CD4-positive, CD25-positive, alpha-beta regulatory T cell (primary cell): ENCODE measurements at regions not wholly inside any gene's neighbourhood (a gene's known extent, or its start where the extent isn't known, plus 50 kb on each side); places are given as distances from the start of the nearest gene placed in this dataset.

Experiments used
- ATAC-seq, 2 donors: fragments of 150-1000 bp; cut with Tn5 transposase; one replicate each; pipeline ENCODE4 v1.10.0; 2021; ENCODE audit warnings: low read depth in 2 of 2, moderate number of reproducible peaks in 2 of 2, moderate library complexity in 1 of 2
- DNase-seq, 3 donors: peaks; one replicate each; pipeline versions ENCODE4 v3.0.0 to v3.0.0-alpha.2; 2012 to 2022; ENCODE audit warnings: mixed read lengths in 1 of 3
- H3K27ac ChIP-seq: one replicate; pipeline ENCODE4 v1.7.0; 2013; ENCODE audit warnings: mild to moderate bottlenecking, low read length; ENCODE audit not compliant: insufficient read depth, poor library complexity, severe bottlenecking
- H3K27me3 ChIP-seq: one replicate; pipeline ENCODE4 v1.7.0; 2013; ENCODE audit warnings: low read length; ENCODE audit not compliant: control insufficient read depth, insufficient read depth
- H3K36me3 ChIP-seq: one replicate; pipeline ENCODE4 v1.7.0; 2013; ENCODE audit warnings: mild to moderate bottlenecking, low read length, moderate library complexity; ENCODE audit not compliant: control insufficient read depth, insufficient read depth
- H3K4me1 ChIP-seq: 2 replicates; pipeline ENCODE4 v1.7.0; 2013; ENCODE audit warnings: mild to moderate bottlenecking, low read length; ENCODE audit not compliant: insufficient read depth, control insufficient read depth, poor library complexity, severe bottlenecking
- H3K4me3 ChIP-seq: one replicate; pipeline ENCODE4 v1.7.0; 2013; ENCODE audit warnings: low read depth, mild to moderate bottlenecking, low read length, moderate library complexity
- H3K9me3 ChIP-seq, 2 experiments: 1 replicate in 1 of 2; 2 replicates in 1 of 2; pipeline ENCODE4 v1.7.0; 2013; ENCODE audit warnings: low read length in 2 of 2, mild to moderate bottlenecking in 1 of 2, moderate library complexity in 1 of 2; ENCODE audit not compliant: control insufficient read depth in 2 of 2
- H3K27ac Mint-ChIP-seq, 3 donors: one replicate each; pipeline ENCODE4 v1.8.0; 2020 to 2022; ENCODE audit warnings: mild to moderate bottlenecking in 3 of 3, mixed read lengths in 3 of 3, moderate library complexity in 2 of 3
- H3K27me3 Mint-ChIP-seq: one replicate; pipeline ENCODE4 v1.8.0; 2022; ENCODE audit warnings: mild to moderate bottlenecking, mixed read lengths
- H3K36me3 Mint-ChIP-seq: one replicate; pipeline ENCODE4 v1.8.0; 2020; ENCODE audit warnings: mixed read lengths
- H3K4me1 Mint-ChIP-seq, 4 donors: one replicate each; pipeline ENCODE4 v1.8.0; 2020 to 2022; ENCODE audit warnings: mixed read lengths in 4 of 4, mild to moderate bottlenecking in 1 of 4
- H3K4me3 Mint-ChIP-seq, 4 donors: one replicate each; pipeline ENCODE4 v1.8.0; 2020 to 2022; ENCODE audit warnings: mild to moderate bottlenecking in 4 of 4, mixed read lengths in 4 of 4, moderate library complexity in 3 of 4
- H3K9me3 Mint-ChIP-seq, 7 donors: one replicate each; pipeline ENCODE4 v1.8.0; 2020 to 2022; ENCODE audit warnings: mixed read lengths in 7 of 7, mild to moderate bottlenecking in 3 of 7, moderate library complexity in 2 of 7

DNA sequence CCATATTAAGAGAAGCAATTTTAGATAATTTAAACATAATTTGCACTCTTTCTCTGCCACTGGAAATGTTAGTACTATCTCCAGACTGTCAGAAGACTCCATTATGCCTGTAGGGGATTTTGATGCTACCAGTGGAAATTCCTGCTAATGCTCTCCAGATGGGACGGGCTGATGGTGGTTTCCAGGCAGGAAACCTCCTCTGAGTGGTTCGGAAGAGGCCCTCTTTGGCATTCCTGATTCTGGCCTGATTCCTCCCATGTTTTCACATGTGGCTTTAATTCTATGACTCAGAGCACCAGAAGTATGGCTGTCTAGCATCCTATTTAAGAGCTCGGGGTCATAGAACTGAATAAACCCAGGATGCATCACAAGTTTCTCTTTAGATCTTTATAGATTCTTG, 70.9 kb upstream of the ST6GAL2 start:
- H3K27ac ChIP-seq, result no peak overlapping the region
- no peaks in the 10 kb centered on the region for H3K9me3 ChIP-seq
- DNase-seq (no peak), ATAC-seq (no peak)
- H3K4me1 ChIP-seq, result no peaks in the 10 kb centered on the region
- H3K4me1 Mint-ChIP-seq, result no peaks in the 10 kb centered on the region
- peaks cover 0 to 2% (median 0%) of the 10 kb centered on the region in 7 donors for H3K9me3 Mint-ChIP-seq
- no peaks in the 10 kb centered on the region for H3K36me3 ChIP-seq
- no peak overlapping the region for H3K4me3 ChIP-seq
- H3K27me3 Mint-ChIP-seq, result no peaks in the 10 kb centered on the region
- H3K4me3 Mint-ChIP-seq, result no peak overlapping the region
- H3K27ac Mint-ChIP-seq, result no peak overlapping the region
- no peaks in the 10 kb centered on the region for H3K27me3 ChIP-seq
- no peaks in the 10 kb centered on the region for H3K36me3 Mint-ChIP-seq

DNA sequence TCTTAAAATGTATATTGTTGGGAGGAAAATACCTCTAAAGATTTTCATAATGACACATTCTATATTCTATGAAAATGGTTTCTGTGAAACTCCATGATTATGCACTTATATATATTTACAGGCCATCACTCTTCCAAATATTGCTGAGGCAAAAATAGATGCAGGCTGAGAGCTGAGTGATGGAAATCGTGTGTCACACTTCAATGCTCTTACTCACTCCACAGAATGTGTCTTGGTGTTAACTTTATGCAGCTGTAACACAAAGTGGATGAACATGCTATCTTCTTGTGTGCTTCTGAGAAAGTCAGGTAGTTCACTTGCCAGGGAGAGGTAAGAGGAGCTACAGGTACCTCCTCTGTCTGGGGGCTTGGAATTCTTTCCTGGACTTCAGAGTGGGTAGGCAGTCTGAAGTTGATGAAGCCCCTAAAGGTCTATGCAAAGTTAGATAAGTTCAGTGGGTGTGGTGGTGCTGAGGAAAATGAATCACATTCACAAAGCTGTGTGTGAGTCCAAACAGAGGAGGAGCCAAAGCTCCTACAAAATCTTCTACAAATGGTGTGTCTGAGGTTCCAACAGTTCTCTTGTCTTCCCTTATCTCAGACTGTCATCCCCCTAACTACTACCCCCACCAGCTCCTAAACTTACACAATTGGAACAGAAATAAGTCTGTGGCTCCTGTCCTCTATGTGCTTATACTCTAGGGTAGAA, 74.2 kb upstream of the ST6GAL2 start:
- no peak overlapping the region for H3K27ac Mint-ChIP-seq
- no peaks in the 10 kb centered on the region for H3K36me3 ChIP-seq

GRCh38 chr2:106960683-106961161, 74.8 kb upstream of the ST6GAL2 start:
- Histone ChIP-seq H3K27me3 (no peaks in the 10 kb centered on the region), H3K4me1 (no peaks in the 10 kb centered on the region), H3K9me3 (no peaks in the 10 kb centered on the region), H3K4me3 (no peak overlapping the region), H3K36me3 (no peaks in the 10 kb centered on the region), H3K27ac (no peak overlapping the region)
- H3K36me3 Mint-ChIP-seq, result no peaks in the 10 kb centered on the region
- no peaks in the 10 kb centered on the region for H3K4me1 Mint-ChIP-seq
- H3K9me3 Mint-ChIP-seq, result peaks cover 0 to 7% (median 0%) of the 10 kb centered on the region in 7 donors
- ATAC-seq, result no peak
- no peak for DNase-seq
- H3K27me3 Mint-ChIP-seq, result no peaks in the 10 kb centered on the region
- H3K4me3 Mint-ChIP-seq, result no peak overlapping the region
- H3K27ac Mint-ChIP-seq, result no peak overlapping the region

More for the DNA sequence above, 74.2 kb upstream of the ST6GAL2 start:
- H3K36me3 Mint-ChIP-seq, result no peaks in the 10 kb centered on the region
- no peaks in the 10 kb centered on the region for H3K4me1 ChIP-seq
- H3K4me3 ChIP-seq, result no peak overlapping the region
- DNase-seq (no peak), ATAC-seq (no peak)
- H3K4me3 Mint-ChIP-seq, result no peak overlapping the region
- H3K4me1 Mint-ChIP-seq, result no peaks in the 10 kb centered on the region
- H3K9me3 Mint-ChIP-seq, result peaks cover 0 to 7% (median 0%) of the 10 kb centered on the region in 7 donors
- H3K27ac ChIP-seq, result no peak overlapping the region
- no peaks in the 10 kb centered on the region for H3K27me3 Mint-ChIP-seq
- no peaks in the 10 kb centered on the region for H3K9me3 ChIP-seq
- no peaks in the 10 kb centered on the region for H3K27me3 ChIP-seq

- H3K9me3 ChIP-seq, result no peaks in the 10 kb centered on the region
- H3K4me3 Mint-ChIP-seq, result no peak overlapping the region
- no peak for DNase-seq
- H3K4me1 ChIP-seq, result no peaks in the 10 kb centered on the region
- H3K27ac ChIP-seq, result no peak overlapping the region
- no peaks in the 10 kb centered on the region for H3K27me3 ChIP-seq
- ATAC-seq, result no peak
- no peaks in the 10 kb centered on the region for H3K36me3 ChIP-seq
- H3K27ac Mint-ChIP-seq, result no peak overlapping the region
- H3K36me3 Mint-ChIP-seq, result no peaks in the 10 kb centered on the region
- no peaks in the 10 kb centered on the region for H3K4me1 Mint-ChIP-seq
- H3K4me3 ChIP-seq, result no peak overlapping the region
- H3K27me3 Mint-ChIP-seq, result no peaks in the 10 kb centered on the region
- peaks cover 0 to 7% (median 0%) of the 10 kb centered on the region in 7 donors for H3K9me3 Mint-ChIP-seq
Measured at GRCh38 chr2:106961328-106961727, 75.4 kb upstream of the ST6GAL2 start.

GRCh38 chr2:106963156-106963555, 77.2 kb upstream of the ST6GAL2 start:
- Histone ChIP-seq H3K9me3 (no peaks in the 10 kb centered on the region), H3K27me3 (no peaks in the 10 kb centered on the region), H3K36me3 (no peaks in the 10 kb centered on the region), H3K27ac (no peak overlapping the region), H3K4me3 (no peak overlapping the region), H3K4me1 (no peaks in the 10 kb centered on the region)
- DNase-seq (no peak), ATAC-seq (no peak)
- Mint-ChIP-seq H3K4me3 (no peak overlapping the region), H3K4me1 (no peaks in the 10 kb centered on the region), H3K27me3 (no peaks in the 10 kb centered on the region), H3K27ac (no peak overlapping the region), H3K36me3 (no peaks in the 10 kb centered on the region), H3K9me3 (peaks cover 0 to 7% (median 0%) of the 10 kb centered on the region in 7 donors)

DNA sequence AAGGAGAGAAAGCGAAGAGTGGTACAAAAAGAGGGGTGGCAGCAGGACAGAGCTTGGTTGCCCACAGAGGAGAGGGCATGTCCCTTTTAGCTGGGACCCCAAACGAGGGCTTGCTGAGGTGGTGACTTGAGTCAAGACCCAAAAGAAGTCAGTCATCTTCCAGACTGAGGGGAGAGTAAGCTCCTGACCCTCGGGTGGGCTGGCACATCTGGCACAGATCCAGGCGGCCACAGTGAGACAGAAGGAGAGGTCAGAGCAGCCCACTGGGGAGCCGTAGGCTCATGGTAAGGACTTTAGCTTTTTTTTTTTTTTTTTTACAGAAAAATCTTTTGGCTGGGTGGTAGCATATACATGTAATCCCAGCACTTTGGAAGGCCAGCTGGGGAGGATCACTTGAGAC, 77.9 kb upstream of the ST6GAL2 start:
- Histone ChIP-seq H3K36me3 (no peaks in the 10 kb centered on the region), H3K9me3 (no peaks in the 10 kb centered on the region), H3K4me1 (no peaks in the 10 kb centered on the region), H3K27me3 (no peaks in the 10 kb centered on the region), H3K4me3 (no peak overlapping the region), H3K27ac (no peak overlapping the region)
- H3K27ac Mint-ChIP-seq, result no peak overlapping the region
- ATAC-seq (no peak), DNase-seq (no peak)
- no peak overlapping the region for H3K4me3 Mint-ChIP-seq
- no peaks in the 10 kb centered on the region for H3K27me3 Mint-ChIP-seq
- H3K4me1 Mint-ChIP-seq, result no peaks in the 10 kb centered on the region
- peaks cover 0 to 7% (median 1%) of the 10 kb centered on the region in 7 donors for H3K9me3 Mint-ChIP-seq
- no peaks in the 10 kb centered on the region for H3K36me3 Mint-ChIP-seq

- Mint-ChIP-seq H3K9me3 (peaks cover 0 to 7% (median 2%) of the 10 kb centered on the region in 7 donors), H3K27ac (no peak overlapping the region), H3K4me1 (no peaks in the 10 kb centered on the region), H3K36me3 (no peaks in the 10 kb centered on the region), H3K4me3 (no peak overlapping the region), H3K27me3 (no peaks in the 10 kb centered on the region)
- Histone ChIP-seq H3K4me1 (no peaks in the 10 kb centered on the region), H3K9me3 (no peaks in the 10 kb centered on the region), H3K27ac (no peak overlapping the region), H3K36me3 (no peaks in the 10 kb centered on the region), H3K4me3 (no peak overlapping the region), H3K27me3 (no peaks in the 10 kb centered on the region)
- no peak for ATAC-seq
- DNase-seq, result no peak
Measured at GRCh38 chr2:106965611-106966010, 79.6 kb upstream of the ST6GAL2 start.

DNA sequence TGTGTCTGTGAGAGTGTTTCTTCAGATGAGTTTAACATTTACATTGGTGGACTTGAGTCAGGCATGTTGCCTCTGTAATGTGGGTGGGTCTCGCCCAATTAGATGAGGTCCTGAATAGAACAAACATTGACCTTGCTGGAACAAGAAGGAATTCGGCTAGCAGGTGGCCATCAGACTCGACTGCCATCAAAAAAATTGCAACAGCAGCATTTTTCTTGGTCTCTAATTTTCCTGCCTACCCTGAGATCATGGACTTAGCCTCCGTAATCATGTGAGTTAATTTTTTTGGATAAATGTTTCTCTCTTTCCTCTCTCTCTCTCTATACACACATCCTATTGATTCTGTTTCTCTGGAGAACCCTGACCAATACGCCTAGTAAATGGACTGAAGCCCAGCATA, 83.8 kb upstream of the ST6GAL2 start:
- Histone ChIP-seq H3K36me3 (no peaks in the 10 kb centered on the region), H3K27me3 (no peaks in the 10 kb centered on the region), H3K27ac (no peak overlapping the region), H3K4me1 (no peaks in the 10 kb centered on the region), H3K9me3 (no peaks in the 10 kb centered on the region), H3K4me3 (no peak overlapping the region)
- H3K4me1 Mint-ChIP-seq, result no peaks in the 10 kb centered on the region
- DNase-seq, result no peak
- no peaks in the 10 kb centered on the region for H3K36me3 Mint-ChIP-seq
- no peak for ATAC-seq
- peaks cover 0 to 4% (median 2%) of the 10 kb centered on the region in 7 donors for H3K9me3 Mint-ChIP-seq
- no peak overlapping the region for H3K27ac Mint-ChIP-seq
- H3K27me3 Mint-ChIP-seq, result no peaks in the 10 kb centered on the region
- no peak overlapping the region for H3K4me3 Mint-ChIP-seq
